PC-3 (cell line): ENCODE measurements at regions not wholly inside any gene's neighbourhood (a gene's known extent, or its start where the extent isn't known, plus 50 kb on each side); places are given as distances from the start of the nearest gene placed in this dataset.

Experiments used
- CTCF ChIP-seq: fragments of 300-600 bp; sonication (generic); conservative IDR thresholded peaks from 2 replicates; pipeline ENCODE4 v1.5.1; 2017; ENCODE audit warnings: antibody characterized with exemption, low read depth, mild to moderate bottlenecking, low read length
- EZH2 ChIP-seq: fragments of 300-600 bp; sonication (generic); IDR thresholded peaks from one replicate; pipeline ENCODE4 v1.6.1; 2017; ENCODE audit warnings: antibody characterized with exemption, mild to moderate bottlenecking, low read length; ENCODE audit not compliant: unreplicated experiment
- EZH2phosphoT487 ChIP-seq: fragments of 300-600 bp; sonication (generic); IDR thresholded peaks from 2 replicates; pipeline ENCODE4 v1.6.1; 2018; ENCODE audit warnings: mild to moderate bottlenecking, antibody characterized with exemption, low read length, borderline replicate concordance

GRCh38 chr11:113603277-113604059 lies 102.6 kb downstream of the TMPRSS5 start:
- TF ChIP-seq CTCF: no peak
- no peak for TF ChIP-seq EZH2
- no peak for TF ChIP-seq EZH2phosphoT487
